Smooth muscle cell (in vitro differentiated cells): ENCODE measurements at regions not wholly inside any gene's neighbourhood (a gene's known extent, or its start where the extent isn't known, plus 50 kb on each side); places are given as distances from the start of the nearest gene placed in this dataset.

Experiments
- DNase-seq: peaks from one replicate; lab custom pipeline; 2025; ENCODE audit not compliant: unreplicated experiment; lab: John Stamatoyannopoulos, UW
- H2AFZ ChIP-seq: fragments of 200-600 bp; sonication (generic); 2 replicates; pipeline ENCODE4 v1.6.0; 2016; ENCODE audit warnings: antibody characterized with exemption, low read depth, mild to moderate bottlenecking
- H3F3A ChIP-seq: fragments of 200-600 bp; sonication (generic); 2 replicates; pipeline ENCODE4 v1.6.0; 2017; ENCODE audit warnings: antibody characterized with exemption, low read depth
- H3K27ac ChIP-seq: fragments of 200-600 bp; sonication (generic); 2 replicates; pipeline ENCODE4 v1.5.1; 2016; ENCODE audit warnings: low read depth, mild to moderate bottlenecking
- H3K27me3 ChIP-seq: fragments of 200-600 bp; sonication (generic); 2 replicates; pipeline ENCODE4 v1.6.1; 2016; ENCODE audit warnings: low read depth, mild to moderate bottlenecking
- H3K36me3 ChIP-seq: fragments of 200-600 bp; sonication (generic); 2 replicates; pipeline ENCODE4 v1.5.1; 2016; ENCODE audit warnings: low read depth
- H3K4me1 ChIP-seq: fragments of 200-600 bp; sonication (generic); 2 replicates; pipeline ENCODE4 v1.5.1; 2016; ENCODE audit warnings: low read depth
- H3K4me2 ChIP-seq: fragments of 200-600 bp; sonication (generic); 2 replicates; pipeline ENCODE4 v1.6.0; 2016; ENCODE audit warnings: mild to moderate bottlenecking
- H3K4me3 ChIP-seq: fragments of 200-600 bp; sonication (generic); 2 replicates; pipeline ENCODE4 v1.5.1; 2016; ENCODE audit warnings: mild to moderate bottlenecking
- H3K79me2 ChIP-seq: fragments of 200-600 bp; sonication (generic); 2 replicates; pipeline ENCODE4 v1.6.0; 2016; ENCODE audit warnings: low read depth, mild to moderate bottlenecking
- H3K9ac ChIP-seq: fragments of 200-600 bp; sonication (generic); 2 replicates; pipeline ENCODE4 v1.6.0; 2016; ENCODE audit warnings: low read depth
- H3K9me3 ChIP-seq: fragments of 200-600 bp; sonication (generic); replicated peaks from 2 replicates; pipeline ENCODE4 v1.5.1; 2016; ENCODE audit warnings: low read depth
- H4K20me1 ChIP-seq: fragments of 200-600 bp; sonication (generic); 2 replicates; pipeline ENCODE4 v1.6.0; 2016; ENCODE audit warnings: low read depth
- CTCF ChIP-seq: fragments of 200-600 bp; sonication (generic); IDR thresholded peaks from 2 replicates; pipeline ENCODE4 v1.5.1; 2017; ENCODE audit warnings: borderline replicate concordance, mild to moderate bottlenecking, antibody characterized with exemption; ENCODE audit not compliant: insufficient read depth, poor library complexity, severe bottlenecking
- WGBS: methylation state at CpG from one replicate; pipeline ENCODE4 v1.1.7; 2016; ENCODE audit warnings: low lambda C conversion rate; 5-methylcytosine and 5-hydroxymethylcytosine counted together

- Histone ChIP-seq H3F3A (no peaks in the 10 kb centered on the region), H3K4me2 (no peak overlapping the region), H3K9ac (no peak overlapping the region), H4K20me1 (no peaks in the 10 kb centered on the region), H3K36me3 (no peaks in the 10 kb centered on the region), H3K4me1 (no peaks in the 10 kb centered on the region), H3K4me3 (no peak overlapping the region), H2AFZ (no peak overlapping the region), H3K27ac (no peak overlapping the region), H3K79me2 (no peaks in the 10 kb centered on the region), H3K9me3 (no peaks in the 10 kb centered on the region), H3K27me3 (no peaks in the 10 kb centered on the region)
- TF ChIP-seq CTCF, result no peak
- no peak for DNase-seq
- 90% methylated on average over 4 of the region's 4 CpGs for WGBS
Measured at GRCh38 chr15:95816591-95816990, 513.9 kb upstream of the NR2F2 start.

- TF ChIP-seq CTCF, result no peak
- no peaks in the 10 kb centered on the region for H3K9me3 ChIP-seq
- no peak overlapping the region for H2AFZ ChIP-seq
- H3K27ac ChIP-seq, result no peak overlapping the region
- no peaks in the 10 kb centered on the region for H3K27me3 ChIP-seq
- no peak overlapping the region for H3K4me2 ChIP-seq
- H3K4me3 ChIP-seq, result no peak overlapping the region
- no peaks in the 10 kb centered on the region for H3K79me2 ChIP-seq
- WGBS, result 85% methylated on average over 7 of the region's 7 CpGs
- H3F3A ChIP-seq, result no peaks in the 10 kb centered on the region
- H3K4me1 ChIP-seq, result no peaks in the 10 kb centered on the region
- H3K36me3 ChIP-seq, result no peaks in the 10 kb centered on the region
- H4K20me1 ChIP-seq, result no peaks in the 10 kb centered on the region
- no peak overlapping the region for H3K9ac ChIP-seq
- no peak for DNase-seq
Measured at GRCh38 chr15:95822961-95823360, 507.5 kb upstream of the NR2F2 start.

GRCh38 chr15:95825208-95825607, 505.3 kb upstream of the NR2F2 start:
- no peaks in the 10 kb centered on the region for H3F3A ChIP-seq
- H3K79me2 ChIP-seq, result no peaks in the 10 kb centered on the region
- WGBS, result 96% methylated on average over 2 of the region's 2 CpGs
- H3K9me3 ChIP-seq, result no peaks in the 10 kb centered on the region
- H3K27me3 ChIP-seq, result no peaks in the 10 kb centered on the region
- H3K4me3 ChIP-seq, result no peak overlapping the region
- H4K20me1 ChIP-seq, result no peaks in the 10 kb centered on the region
- no peak overlapping the region for H3K4me2 ChIP-seq
- TF ChIP-seq CTCF, result no peak
- no peak overlapping the region for H3K27ac ChIP-seq
- H2AFZ ChIP-seq, result no peak overlapping the region
- H3K36me3 ChIP-seq, result no peaks in the 10 kb centered on the region
- no peak for DNase-seq
- no peak overlapping the region for H3K9ac ChIP-seq
- peaks cover 6% of the 10 kb centered on the region for H3K4me1 ChIP-seq

GRCh38 chr15:95825671-95826411, 504.7 kb upstream of the NR2F2 start:
- no peak for TF ChIP-seq CTCF
- H3K27ac ChIP-seq, result no peak overlapping the region
- H3K79me2 ChIP-seq, result no peaks in the 10 kb centered on the region
- no peak overlapping the region for H2AFZ ChIP-seq
- peaks cover 6% of the 10 kb centered on the region for H3K4me1 ChIP-seq
- H3K27me3 ChIP-seq, result no peaks in the 10 kb centered on the region
- H3K4me2 ChIP-seq, result no peak overlapping the region
- no peaks in the 10 kb centered on the region for H3F3A ChIP-seq
- no peaks in the 10 kb centered on the region for H3K36me3 ChIP-seq
- 54% methylated on average over 8 of the region's 8 CpGs for WGBS
- no peaks in the 10 kb centered on the region for H3K9me3 ChIP-seq
- no peak overlapping the region for H3K4me3 ChIP-seq
- no peaks in the 10 kb centered on the region for H4K20me1 ChIP-seq
- no peak for DNase-seq
- H3K9ac ChIP-seq, result no peak overlapping the region
